ENCODE measurements at regions not wholly inside any gene's neighbourhood (a gene's known extent, or its start where the extent isn't known, plus 50 kb on each side); places are given as distances from the start of the nearest gene placed in this dataset.
"Not testable (repeated sequence)": the region's sequence is repeated elsewhere in the genome, so short reads cannot be mapped to it uniquely, and the experiment has no call there.

DNA sequence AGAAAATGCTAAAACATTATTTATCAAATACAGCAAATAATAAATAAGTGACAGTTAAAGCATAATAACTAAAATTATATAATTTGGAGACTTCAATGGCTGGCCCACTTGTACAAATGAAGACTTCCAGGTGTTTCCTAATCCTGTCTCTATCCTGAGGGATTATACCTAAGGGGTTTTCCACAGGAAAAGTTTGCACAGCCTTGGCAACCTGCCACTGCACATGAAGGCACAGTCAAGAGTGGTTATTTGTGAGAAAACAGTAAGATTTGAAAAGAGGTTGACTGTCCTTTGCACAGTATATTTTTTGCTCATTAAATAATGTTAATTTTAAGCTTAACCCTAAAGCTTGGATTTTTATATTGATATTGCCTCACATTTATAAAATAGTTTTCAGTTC lies 655.9 kb downstream of the TTLL7 start:
- not testable (repeated sequence) for DNase-seq

GRCh38 chr1:83332308-83332707 lies 666.6 kb downstream of the TTLL7 start:
- not testable (repeated sequence) for DNase-seq

DNA sequence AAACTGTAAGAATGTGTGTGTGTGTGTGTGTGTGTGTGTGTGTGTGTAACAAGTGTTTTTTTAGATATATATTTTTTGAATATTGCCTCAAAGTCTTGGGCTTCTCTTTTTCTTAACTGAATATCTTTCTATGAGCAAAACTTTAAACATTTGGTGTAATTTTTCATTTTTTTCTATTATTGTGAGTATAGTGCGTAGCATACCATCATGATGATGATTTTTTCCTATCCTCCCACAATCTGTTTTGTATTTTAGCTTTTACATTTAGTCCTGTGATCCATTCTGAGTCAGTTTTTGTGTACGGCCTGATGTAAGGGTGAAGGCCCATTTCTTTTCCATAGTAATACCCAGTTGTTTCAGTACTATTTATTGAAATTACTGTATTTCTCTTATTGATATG lies 680.6 kb downstream of the TTLL7 start:
- DNase-seq: no peak

GRCh38 chr1:83315446-83315845 lies 683.5 kb downstream of the TTLL7 start:
- not testable (repeated sequence) for DNase-seq

- DNase-seq: not testable (repeated sequence)
Observed at GRCh38 chr1:83310161-83310560, 688.8 kb downstream of the TTLL7 start.

DNA sequence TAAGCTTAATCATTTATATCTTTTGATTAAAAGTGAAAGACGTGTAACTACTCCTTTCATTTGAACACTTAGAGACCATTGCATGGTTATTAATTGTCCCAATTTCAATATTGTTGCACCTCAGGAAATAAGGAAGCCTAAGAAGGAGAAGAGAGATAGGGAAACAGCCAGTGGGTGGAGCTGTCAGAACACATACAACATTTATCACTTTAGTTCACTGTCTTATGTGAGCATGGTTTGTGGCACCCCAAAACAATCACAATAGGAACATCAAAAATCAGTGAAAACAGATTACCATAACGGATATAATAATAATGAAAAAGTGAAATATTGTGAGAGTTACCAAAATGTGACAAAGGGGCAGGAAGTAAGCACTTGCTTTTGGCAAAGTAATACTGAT lies 689.9 kb downstream of the TTLL7 start:
- not testable (repeated sequence) for DNase-seq

- DNase-seq: not testable (repeated sequence)
Observed at GRCh38 chr1:83306811-83307210, 692.1 kb downstream of the TTLL7 start.

GRCh38 chr1:83295594-83295993 lies 703.3 kb downstream of the TTLL7 start:
- not testable (repeated sequence) for DNase-seq

- not testable (repeated sequence) for DNase-seq
Observed at GRCh38 chr1:83287391-83287790, 711.5 kb downstream of the TTLL7 start.

GRCh38 chr1:83274656-83275055 lies 724.3 kb downstream of the TTLL7 start:
- DNase-seq: not testable (repeated sequence)

DNA sequence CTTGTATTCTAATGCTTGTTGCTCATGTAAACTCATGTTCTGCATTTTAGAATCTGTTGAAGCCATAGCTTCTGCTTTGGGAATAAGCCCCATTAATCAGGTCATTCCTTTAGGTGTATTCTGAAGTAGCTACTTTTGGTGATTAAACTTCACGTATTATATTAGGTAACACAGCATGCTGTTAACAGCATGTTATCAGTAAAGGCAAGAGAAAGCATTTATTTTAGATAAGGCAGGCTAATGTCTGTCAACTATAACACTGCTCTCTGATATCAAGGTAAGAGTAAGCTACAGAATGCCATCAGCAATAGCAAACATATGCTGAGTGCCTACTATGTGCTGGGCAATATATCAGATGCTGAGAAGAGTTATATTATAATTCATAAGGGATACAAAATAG lies 726.4 kb downstream of the TTLL7 start:
- DNase-seq: not testable (repeated sequence)

- DNase-seq: not testable (repeated sequence)
Observed at GRCh38 chr1:83271834-83272233, 727.1 kb downstream of the TTLL7 start.

DNA sequence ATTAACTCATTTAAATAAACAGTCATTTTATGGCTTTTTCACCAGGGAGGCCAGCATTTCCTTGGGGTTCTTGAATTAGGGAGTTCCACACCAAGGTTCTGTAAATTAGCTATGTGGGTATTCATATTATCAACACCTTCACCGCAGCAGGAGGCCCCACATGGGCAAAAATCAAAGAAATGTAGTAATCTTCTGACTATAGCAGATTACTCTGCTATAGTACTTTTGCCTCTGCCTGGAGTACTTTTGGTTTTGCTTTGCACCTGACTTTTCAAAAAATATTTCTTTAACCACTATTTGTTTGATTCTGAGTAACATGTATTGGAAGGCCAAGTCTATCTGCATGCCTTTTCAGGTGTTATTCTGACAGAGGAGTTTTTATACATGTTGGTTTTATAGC lies 728.1 kb downstream of the TTLL7 start:
- not testable (repeated sequence) for DNase-seq

DNA sequence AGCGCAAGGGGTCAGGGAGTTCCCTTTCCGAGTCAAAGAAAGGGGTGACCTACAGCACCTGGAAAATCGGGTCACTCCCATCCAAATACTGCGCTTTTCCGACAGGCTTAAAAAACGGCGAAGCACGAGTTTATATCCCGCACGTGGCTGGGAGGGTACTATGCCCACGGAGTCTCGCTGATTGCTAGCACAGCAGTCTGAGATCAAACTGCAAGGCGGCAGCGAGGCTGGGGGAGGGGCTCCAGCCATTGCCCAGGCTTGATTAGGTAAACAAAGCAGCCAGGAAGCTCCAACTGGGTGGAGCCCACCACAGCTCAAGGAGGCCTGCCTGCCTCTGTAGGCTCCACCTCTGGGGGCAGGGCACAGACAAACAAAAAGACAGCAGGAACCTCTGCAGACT lies 735.1 kb downstream of the TTLL7 start:
- not testable (repeated sequence) for DNase-seq

DNA sequence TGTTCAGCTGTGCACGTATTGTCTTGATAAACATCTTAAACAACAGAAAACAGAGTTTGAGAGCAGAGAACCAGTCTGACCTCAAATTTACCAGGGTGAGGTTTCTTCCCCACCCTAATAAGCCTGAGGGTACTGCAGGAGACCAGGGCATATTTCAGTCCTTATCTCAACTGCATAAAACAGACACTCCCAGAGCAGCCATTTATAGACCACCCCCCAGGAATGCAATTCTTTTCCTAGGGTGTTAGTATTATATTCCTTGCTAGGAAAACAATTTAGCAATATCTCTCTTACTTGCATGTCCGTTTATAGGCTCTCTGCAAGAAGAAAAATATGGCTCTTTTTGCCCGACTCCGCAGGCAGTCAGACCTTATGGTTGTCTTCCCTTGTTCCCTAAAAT lies 747.2 kb downstream of the TTLL7 start:
- not testable (repeated sequence) for DNase-seq

- peak; percentile 79 for DNase-seq
Observed at GRCh38 chr1:83246780-83247179, 752.2 kb downstream of the TTLL7 start.

- not testable (repeated sequence) for DNase-seq
Observed at GRCh38 chr1:83244832-83245231, 754.1 kb downstream of the TTLL7 start.

DNA sequence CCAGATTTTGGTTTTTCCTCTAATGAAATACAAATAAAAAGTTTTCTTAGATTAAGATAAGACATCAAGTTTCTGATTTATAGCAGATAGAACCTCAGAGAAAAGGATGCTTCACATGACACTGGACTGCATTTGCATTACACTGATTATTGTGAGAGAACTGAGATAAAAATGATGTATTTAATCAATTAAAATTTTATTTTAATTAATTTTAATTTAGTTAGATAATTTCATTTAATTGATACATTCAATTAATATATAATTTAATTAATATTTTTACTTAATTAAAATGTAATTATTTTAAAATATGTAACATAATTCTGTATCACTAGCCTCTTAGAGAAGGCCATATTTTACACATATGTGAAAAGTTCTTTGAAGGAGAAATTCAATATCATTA lies 759.4 kb downstream of the TTLL7 start:
- DNase-seq: not testable (repeated sequence)

GRCh38 chr1:83238654-83239053 lies 760.3 kb downstream of the TTLL7 start:
- not testable (repeated sequence) for DNase-seq

DNA sequence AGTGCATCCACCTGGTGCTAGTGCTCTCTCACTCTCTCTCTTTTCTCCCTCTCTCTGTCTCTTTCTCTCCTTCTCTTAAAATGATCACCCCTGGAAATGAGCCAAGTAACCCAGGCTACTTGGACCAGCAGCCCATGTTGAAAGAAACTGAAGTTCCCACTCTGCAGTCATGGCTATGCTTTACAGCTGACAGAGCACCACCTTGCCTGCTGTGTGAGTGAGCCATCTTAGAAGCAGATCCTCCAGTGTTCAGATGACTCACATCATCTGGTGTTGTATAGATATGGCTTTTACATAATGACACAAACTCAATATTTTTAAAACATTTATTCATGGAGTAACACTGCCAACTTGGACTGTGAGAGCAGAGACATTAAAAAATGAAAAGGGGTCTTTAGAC lies 779.1 kb downstream of the TTLL7 start:
- DNase-seq: not testable (repeated sequence)

DNA sequence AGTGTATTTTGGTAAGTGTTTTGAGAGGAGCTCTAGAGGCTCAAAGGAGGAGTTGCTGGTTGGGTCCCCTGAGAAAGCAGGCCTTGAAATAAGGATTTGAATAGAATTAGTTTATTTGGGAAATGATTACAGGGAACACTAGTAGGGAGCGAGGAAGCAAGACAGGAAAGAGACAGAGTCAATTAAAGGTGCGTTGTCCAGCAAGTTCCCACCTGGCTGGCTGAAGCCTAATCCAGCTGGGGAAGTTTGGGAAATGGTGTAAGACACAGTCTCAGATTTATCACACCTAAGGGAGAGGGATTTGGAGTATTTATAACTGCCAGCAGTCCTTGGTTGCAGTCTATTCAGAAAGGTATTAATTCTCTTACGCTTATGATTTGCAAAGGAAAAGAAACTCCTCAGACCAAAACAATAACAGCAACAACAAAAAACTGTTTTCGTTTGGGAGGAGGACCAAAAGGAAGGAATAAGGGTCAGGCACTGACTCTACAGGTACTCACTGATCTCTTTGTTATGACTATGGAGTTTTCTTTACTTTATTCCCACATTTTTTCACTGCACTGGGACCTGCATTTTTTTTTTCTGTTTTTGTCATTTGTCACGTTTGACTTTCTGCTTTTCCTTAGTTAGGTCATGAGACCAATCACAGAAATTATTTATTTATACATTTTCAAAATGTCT lies 780.8 kb downstream of the TTLL7 start:
- DNase-seq: not testable (repeated sequence)

DNA sequence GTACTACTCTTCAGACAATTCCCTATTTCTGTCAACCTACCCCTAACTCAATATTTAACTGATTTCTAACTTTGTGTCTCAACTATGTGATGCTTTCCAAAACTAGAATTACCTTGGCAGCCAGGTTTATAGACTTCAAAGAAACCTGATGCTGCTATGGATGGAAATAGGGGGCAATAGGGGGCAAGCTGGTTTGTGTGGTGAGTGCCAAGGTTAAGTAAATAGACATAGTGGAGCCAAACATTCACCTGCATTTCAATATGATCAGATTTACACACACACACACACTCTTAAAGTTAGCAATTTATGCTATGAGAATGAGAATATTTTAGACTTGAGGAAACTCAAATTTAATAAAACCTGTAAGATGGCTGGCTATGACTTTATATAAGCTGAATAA lies 784.6 kb downstream of the TTLL7 start:
- not testable (repeated sequence) for DNase-seq

DNA sequence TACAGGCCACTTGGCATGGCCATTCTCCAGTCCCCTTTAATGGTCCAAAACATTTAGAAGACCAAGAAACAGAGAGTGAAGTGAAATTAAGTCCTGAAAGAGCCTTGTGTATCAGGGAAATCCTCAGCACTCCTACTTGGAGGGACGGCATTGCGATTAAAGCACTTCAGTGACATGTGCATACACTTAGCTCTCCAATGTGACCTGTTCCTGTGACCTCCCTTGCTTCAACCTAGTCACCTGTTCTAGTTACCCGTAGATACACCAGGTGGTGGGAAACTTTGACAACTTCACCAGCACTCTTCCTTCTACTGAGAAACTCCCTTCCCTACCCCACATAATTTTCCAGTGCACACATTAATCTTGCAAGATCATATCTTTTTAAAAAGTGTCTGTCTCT lies 785.3 kb downstream of the TTLL7 start:
- DNase-seq: not testable (repeated sequence)

DNA sequence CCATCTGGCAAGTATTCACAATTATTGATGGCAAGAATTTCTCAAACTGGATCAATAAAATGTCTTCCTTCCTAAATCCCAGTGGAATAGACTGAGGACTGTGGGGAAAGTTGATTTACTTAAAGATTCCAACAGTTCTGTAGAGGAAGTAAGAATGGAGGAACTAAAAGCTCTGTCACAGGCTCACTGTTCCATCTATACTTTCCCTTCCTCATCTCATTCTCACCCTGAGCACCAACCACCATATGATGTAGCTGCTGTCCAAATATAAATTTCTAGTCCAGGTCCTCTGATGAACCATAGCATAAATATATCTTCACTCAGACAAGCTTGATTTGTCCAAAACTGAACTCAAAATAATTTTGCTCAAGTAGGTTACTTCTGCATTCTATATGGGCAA lies 786.9 kb downstream of the TTLL7 start:
- not testable (repeated sequence) for DNase-seq

GRCh38 chr1:83208540-83208939 lies 790.4 kb downstream of the TTLL7 start:
- not testable (repeated sequence) for DNase-seq

Measured in COR-L47 (cell line).